ENCODE measurements at regions not wholly inside any gene's neighbourhood (a gene's known extent, or its start where the extent isn't known, plus 50 kb on each side); places are given as distances from the start of the nearest gene placed in this dataset.

GRCh38 chr6:6503191-6503590 lies 85.3 kb upstream of the LY86 start:
- H3K4me3 ChIP-seq, result no peak overlapping the region
- no peaks in the 10 kb centered on the region for H3K36me3 ChIP-seq
- WGBS, 5 donors, result 24 to 51% (median 42%) methylated on average over 7 of the region's 7 CpGs
- H3K9me3 ChIP-seq, result peaks cover 0 to 7% (median 5%) of the 10 kb centered on the region in 8 donors
- TF ChIP-seq CTCF (IDR thresholded peaks at IDR 0.05 in 8 of 11, conservative IDR thresholded peaks at IDR 0.05 in 3 of 11) (no peak), POLR2AphosphoS5 (IDR thresholded peaks at IDR 0.05) (no peak), POLR2A (IDR thresholded peaks at IDR 0.05) (no peak)
- H3K4me1 ChIP-seq, result peaks cover 0 to 6% (median 0%) of the 10 kb centered on the region in 6 donors
- no peak for DNase-seq
- H3K27me3 ChIP-seq (replicated peaks in 1 of 7), result no peaks in the 10 kb centered on the region
- no peak overlapping the region for H3K27ac ChIP-seq
- intact Hi-C loops (cut with DNase I; ENCODE audit: low total_unique reads), result no loop called here

GRCh38 chr6:6505111-6505510 lies 83.4 kb upstream of the LY86 start:
- no peak overlapping the region for H3K27ac ChIP-seq
- no peak for DNase-seq
- H3K9me3 ChIP-seq, result peaks cover 0 to 13% (median 6%) of the 10 kb centered on the region in 8 donors
- H3K4me3 ChIP-seq, result no peak overlapping the region
- peaks cover 0 to 6% (median 0%) of the 10 kb centered on the region in 6 donors for H3K4me1 ChIP-seq
- 71 to 91% (median 77%) methylated on average over 3 of the region's 3 CpGs for WGBS, 5 donors
- H3K27me3 ChIP-seq (replicated peaks in 1 of 7), result no peaks in the 10 kb centered on the region
- intact Hi-C loops (cut with DNase I; ENCODE audit: low total_unique reads), result no loop called here
- H3K36me3 ChIP-seq, result no peaks in the 10 kb centered on the region
- TF ChIP-seq POLR2AphosphoS5 (IDR thresholded peaks at IDR 0.05) (no peak), CTCF (IDR thresholded peaks at IDR 0.05 in 8 of 11, conservative IDR thresholded peaks at IDR 0.05 in 3 of 11) (no peak), POLR2A (IDR thresholded peaks at IDR 0.05) (no peak)

GRCh38 chr6:6508643-6509042 lies 79.9 kb upstream of the LY86 start:
- DNase-seq, result no peak
- peaks cover 0 to 4% (median 0%) of the 10 kb centered on the region in 6 donors for H3K4me1 ChIP-seq
- H3K9me3 ChIP-seq, result peaks cover 0 to 13% (median 6%) of the 10 kb centered on the region in 8 donors
- no peak overlapping the region for H3K4me3 ChIP-seq
- intact Hi-C loops (cut with DNase I; ENCODE audit: low total_unique reads), result no loop called here
- peaks cover 0 to 2% (median 0%) of the 10 kb centered on the region in 7 donors for H3K27me3 ChIP-seq (replicated peaks in 1 of 7)
- H3K27ac ChIP-seq, result peak overlapping the region in 2 of 8 donors; percentile 5 to 31
- 84 to 95% (median 88%) methylated on average over 2 of the region's 2 CpGs for WGBS, 5 donors
- H3K36me3 ChIP-seq, result no peaks in the 10 kb centered on the region
- TF ChIP-seq POLR2AphosphoS5 (IDR thresholded peaks at IDR 0.05) (no peak), POLR2A (IDR thresholded peaks at IDR 0.05) (no peak), CTCF (IDR thresholded peaks at IDR 0.05 in 8 of 11, conservative IDR thresholded peaks at IDR 0.05 in 3 of 11) (no peak)

- DNase-seq, result no peak
- intact Hi-C loops (cut with DNase I; ENCODE audit: low total_unique reads), result no loop called here
- Histone ChIP-seq H3K9me3 (peaks cover 0 to 13% (median 6%) of the 10 kb centered on the region in 8 donors), H3K27me3 (replicated peaks in 1 of 7) (peaks cover 0 to 2% (median 0%) of the 10 kb centered on the region in 7 donors), H3K27ac (peak overlapping the region in 2 of 8 donors; percentile 5 to 31), H3K4me1 (peaks cover 0 to 4% (median 0%) of the 10 kb centered on the region in 6 donors), H3K4me3 (no peak overlapping the region), H3K36me3 (no peaks in the 10 kb centered on the region)
- no peak for TF ChIP-seq POLR2A (IDR thresholded peaks at IDR 0.05)
- TF ChIP-seq POLR2AphosphoS5 (IDR thresholded peaks at IDR 0.05), result no peak
- no peak for TF ChIP-seq CTCF (IDR thresholded peaks at IDR 0.05 in 8 of 11, conservative IDR thresholded peaks at IDR 0.05 in 3 of 11)
- 58 to 84% (median 77%) methylated on average over 4 of the region's 4 CpGs for WGBS, 5 donors
Observed at GRCh38 chr6:6509284-6509683, 79.2 kb upstream of the LY86 start.
